ENCODE measurements at regions not wholly inside any gene's neighbourhood (a gene's known extent, or its start where the extent isn't known, plus 50 kb on each side); places are given as distances from the start of the nearest gene placed in this dataset.
A peak's percentile ranks its signal among the peaks of the same experiment; 100 is the strongest.
"Not testable (repeated sequence)": the region's sequence is repeated elsewhere in the genome, so short reads cannot be mapped to it uniquely, and the experiment has no call there.

DNA sequence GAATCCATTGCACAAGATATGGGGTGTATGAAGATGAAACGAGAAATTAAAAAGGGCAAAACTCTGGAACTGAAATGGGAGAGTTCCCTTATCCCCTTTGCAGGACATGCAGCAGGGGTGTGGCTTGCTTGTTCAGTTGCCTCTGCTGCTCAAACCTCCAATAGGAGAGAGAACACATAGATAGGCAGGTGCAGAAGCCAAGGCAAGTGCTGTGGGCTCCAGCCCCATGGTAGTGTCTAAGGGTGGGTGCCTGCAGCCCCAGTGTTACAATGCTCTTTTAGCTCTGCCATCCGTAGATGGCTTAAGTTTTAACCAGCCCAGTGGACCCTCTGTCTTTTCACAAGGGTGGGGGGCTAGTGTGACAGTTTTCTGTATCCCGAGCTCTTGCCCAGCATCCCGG is 69.7 kb downstream of the CMAS start:
- no peak for DNase-seq

DNA sequence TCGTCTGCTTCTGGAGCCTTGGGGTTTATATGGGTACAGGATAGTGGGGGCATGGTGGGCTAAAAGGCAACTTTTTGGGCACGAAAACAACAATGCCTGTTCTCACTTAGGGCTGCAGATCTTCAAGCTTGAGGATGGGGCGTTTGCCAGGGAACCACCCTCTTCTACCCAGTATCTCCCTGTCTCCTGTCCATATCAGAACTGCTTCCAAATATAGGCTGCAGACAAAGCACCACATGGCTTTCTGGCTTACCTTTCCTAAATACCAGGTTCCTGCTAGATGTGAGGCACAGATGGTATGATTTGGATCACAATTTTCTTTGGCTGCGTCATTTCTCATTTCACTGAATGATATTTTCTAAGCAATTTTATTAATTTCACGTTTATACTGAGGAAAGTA is 70.4 kb downstream of the CMAS start:
- no peak for DNase-seq

DNA sequence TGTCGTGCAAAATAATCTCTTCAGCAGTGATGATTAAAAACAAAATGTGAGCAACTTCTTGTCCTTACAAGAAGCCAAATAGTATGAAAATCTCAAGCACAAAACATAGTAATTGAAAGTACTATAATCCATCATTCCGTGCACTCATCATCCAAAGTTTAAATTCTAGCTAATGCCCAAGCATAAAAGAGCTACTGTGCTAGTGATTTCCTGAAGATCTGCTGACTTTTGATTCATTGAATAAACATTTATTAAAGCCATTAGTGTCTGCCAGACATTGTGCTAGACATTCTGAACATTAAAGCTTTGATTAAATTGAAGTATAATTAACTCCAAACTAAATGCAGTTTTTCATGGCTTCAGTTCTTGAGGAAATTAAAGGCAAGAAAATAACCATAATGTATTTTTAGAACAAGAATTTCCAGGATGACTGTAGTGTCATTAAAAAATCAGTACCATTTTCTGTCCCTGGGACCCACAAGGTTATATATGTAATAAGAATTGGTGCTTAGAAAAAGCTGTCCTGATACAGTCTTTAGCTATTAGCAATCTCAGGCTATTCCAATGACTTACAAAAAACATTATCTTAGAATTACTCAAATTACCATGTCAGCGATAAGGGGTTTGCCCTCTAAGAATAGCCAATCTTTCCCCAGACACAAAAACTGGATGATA is 71.7 kb downstream of the CMAS start:
- DNase-seq: no peak

DNA sequence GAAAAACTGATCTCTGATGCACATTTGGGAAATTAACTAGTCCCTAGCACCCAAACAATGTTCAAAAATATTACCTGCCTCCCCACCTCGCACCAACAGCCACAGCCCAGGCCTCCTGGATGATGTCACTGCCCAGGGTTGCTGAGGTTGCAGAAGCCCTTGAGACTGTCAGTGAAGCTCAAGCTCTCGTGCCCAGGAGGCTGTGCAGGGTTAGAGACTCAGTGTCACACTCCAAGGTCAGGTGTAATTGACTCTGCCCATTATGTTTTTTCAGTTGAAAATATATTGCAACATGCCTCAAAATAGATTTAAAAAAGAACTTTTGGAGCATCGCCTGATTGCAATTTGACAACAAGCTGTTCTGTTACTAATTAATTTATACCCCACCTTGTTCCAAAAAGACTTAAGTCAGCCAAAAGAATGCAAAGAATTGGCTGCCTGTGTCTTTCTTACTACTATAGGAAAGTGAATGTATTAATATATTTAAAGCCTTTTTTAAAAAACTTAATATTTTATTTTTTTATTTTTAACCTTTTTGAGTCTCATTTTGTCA is 72.3 kb downstream of the CMAS start:
- no peak for DNase-seq

DNA sequence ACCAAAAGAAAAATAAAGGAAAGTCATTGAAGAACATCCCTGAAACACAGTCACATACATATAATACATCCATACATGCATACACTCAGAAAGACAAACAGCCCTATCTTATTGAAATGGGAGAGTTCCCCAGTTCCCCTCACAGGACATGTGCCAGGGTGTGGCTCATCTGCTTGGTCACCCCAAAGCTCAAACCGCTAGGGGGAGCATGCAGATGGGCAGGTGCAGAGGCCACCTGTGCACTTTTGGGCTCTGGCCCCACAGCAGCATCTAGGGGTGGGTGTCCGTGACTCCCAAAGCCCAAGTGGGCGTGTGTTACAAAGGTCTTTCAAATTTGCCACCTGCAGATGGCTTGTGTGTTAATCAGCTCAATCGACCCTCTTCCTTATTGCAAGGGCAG is 75.2 kb downstream of the CMAS start:
- peak; percentile 60 for DNase-seq

DNA sequence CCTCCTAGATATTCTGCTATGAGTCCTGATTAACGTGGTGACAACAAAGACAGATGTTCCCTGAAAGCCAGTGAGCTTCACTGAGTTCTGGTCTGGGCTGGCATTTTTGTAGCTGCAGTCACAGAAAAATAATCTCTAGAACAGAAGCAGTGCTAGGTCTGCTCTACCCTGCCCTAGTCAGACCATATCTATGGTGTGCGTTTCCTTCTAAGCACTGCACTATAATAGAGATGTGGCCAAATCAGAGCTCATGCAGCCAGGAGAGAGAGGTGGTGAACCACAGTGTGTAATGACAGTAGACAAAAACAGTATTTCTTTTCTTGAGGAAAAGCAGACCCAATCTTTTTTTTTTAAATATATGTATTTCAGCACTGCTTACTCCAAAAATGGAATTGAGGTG is 76.3 kb downstream of the CMAS start:
- DNase-seq: no peak

DNA sequence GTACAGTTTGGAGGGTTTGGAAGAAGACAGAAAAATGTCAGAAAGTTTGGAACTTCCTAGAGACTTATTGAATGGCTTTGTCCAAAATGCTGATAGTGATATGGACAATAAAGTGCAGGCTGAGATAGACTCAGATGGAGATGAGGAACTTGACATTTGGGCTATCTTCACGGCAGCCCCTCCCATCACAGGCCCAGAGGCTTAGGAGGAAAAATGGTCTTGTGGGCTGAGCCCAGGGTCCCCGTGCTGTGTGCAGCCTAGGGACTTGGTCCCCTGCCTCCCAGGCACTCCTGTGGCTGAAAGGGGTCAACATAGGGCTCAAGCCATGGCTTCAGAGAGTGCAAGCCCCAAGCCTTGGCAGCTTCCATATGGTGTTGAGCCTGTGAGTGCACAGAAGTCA is 79.0 kb downstream of the CMAS start:
- no peak for DNase-seq

DNA sequence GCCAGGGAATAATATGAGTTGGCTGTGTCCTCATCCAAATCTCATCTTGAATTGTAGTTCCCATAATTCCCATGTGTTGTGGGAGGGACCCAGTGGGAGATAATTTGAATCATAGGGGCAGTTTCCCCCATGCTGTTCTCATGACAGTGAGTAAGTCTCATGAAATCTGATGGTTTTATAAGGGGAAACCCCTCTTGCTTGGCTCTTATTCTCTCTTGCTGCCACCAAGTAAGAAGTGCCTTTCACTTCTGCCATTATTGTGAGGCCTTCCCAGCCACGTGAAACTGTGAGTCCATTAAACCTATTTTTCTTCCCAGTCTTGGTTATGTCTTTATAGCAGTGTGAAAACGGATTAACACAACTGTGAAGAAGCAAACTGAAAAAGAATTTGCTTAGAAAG is 80.1 kb downstream of the CMAS start:
- DNase-seq: not testable (repeated sequence)

DNA sequence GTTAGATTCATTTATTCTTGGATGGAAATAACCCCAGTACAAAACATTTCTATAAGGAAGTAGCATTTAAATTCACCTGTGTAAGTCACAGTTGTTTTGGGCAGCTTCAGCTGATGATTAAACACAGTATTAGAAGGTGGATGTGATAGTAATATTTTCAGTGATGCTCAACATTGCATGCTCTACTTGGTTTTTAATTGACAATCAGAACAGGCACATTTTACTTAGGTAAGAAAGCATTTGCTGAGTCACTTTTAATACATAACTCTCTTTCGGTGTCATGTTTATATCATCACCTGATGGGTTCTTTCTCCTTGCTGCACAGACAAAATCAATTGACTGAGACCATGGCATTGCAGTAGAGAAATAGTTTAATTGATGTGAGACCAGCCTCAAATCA is 80.7 kb downstream of the CMAS start:
- no peak for DNase-seq

DNA sequence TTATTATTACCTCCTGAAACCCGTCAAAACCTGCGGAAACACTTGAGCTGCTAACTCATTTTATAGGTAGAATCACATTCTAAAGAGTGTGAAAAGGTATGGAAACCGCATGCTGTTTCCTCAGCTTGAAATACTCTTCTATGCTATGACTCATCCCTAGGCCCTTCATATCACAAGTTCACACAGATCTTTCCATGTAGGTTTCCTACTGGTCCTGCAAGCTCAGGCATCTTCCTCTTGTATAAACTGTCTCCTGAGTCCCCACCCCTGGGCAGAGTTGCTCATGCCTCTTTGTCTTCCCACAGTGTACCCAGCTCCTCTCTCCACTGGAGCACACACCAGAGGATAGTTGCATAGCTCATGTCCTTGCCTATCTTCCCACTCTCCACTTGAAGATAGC is 84.7 kb downstream of the CMAS start:
- peak; percentile 4 for DNase-seq

DNA sequence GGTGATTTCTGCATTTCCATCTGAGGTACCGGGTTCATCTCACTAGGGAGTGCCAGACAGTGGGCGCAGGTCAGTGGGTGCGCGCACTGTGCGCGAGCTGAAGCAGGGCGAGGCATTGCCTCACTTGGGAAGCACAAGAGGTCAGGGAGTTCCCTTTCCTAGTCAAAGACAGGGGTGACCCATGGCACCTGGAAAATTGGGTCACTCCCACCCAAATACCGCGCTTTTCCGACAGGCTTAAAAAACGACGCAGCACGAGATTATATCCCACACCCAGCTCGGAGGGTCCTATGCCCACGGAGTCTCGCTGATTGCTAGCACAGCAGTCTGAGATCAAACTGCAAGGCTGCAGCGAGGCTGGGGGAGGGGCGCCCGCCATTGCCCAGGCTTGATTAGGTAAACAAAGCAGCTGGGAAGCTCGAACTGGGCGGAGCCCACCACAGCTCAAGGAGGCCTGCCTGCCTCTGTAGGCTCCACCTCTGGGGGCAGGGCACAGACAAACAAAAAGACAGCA is 90.6 kb downstream of the CMAS start:
- not testable (repeated sequence) for DNase-seq

Data from CD4-positive, alpha-beta T cell treated with Interleukin-10 for 1 hour (primary cell).